ENCODE measurements at regions not wholly inside any gene's neighbourhood (a gene's known extent, or its start where the extent isn't known, plus 50 kb on each side); places are given as distances from the start of the nearest gene placed in this dataset.

- TF ChIP-seq SMAD3 (CRISPR knock-in tag; IDR thresholded peaks at IDR 0.05; ENCODE audit: borderline replicate concordance), result no peak
- TF ChIP-seq FOXP1 (CRISPR knock-in tag; IDR thresholded peaks at IDR 0.05; ENCODE audit: borderline replicate concordance), result no peak
- TF ChIP-seq ESRRA (CRISPR knock-in tag; IDR thresholded peaks at IDR 0.05; ENCODE audit: borderline replicate concordance), result no peak
- no peak for TF ChIP-seq CTCF (IDR thresholded peaks at IDR 0.05)
These were observed 424.1 kb downstream of the PCNX1 start for GRCh38 chr14:71331403-71331802.

All from WTC11 (cell line).